GM12878 (cell line): ENCODE measurements at regions not wholly inside any gene's neighbourhood (a gene's known extent, or its start where the extent isn't known, plus 50 kb on each side); places are given as distances from the start of the nearest gene placed in this dataset.

Source experiments
- ATAC-seq: fragments of 200-7000 bp; cut with Tn5 transposase; 3 replicates; pipeline ENCODE4 v1.9.1; 2020; ENCODE audit warnings: mild to moderate bottlenecking, moderate library complexity
- BruUV-seq: library from RNA; stranded (reverse); fragments of 400-500 nt; replicated peaks from 2 replicates; lab custom pipeline; 2021; lab: Mats Ljungman, UMichigan
- CTCF ChIA-PET: fragments of 300-600 bp; sonication (Branson Sonifier 250); formaldehyde crosslinking; extraction: SDS; loops from one replicate; lab custom pipeline; 2021; ENCODE audit warnings: inconsistent platforms; lab: Yijun Ruan, JAX
- POLR2A ChIA-PET: fragments of 350-600 bp; formaldehyde crosslinking; extraction: SDS; loops from one replicate; lab custom pipeline; 2021; ENCODE audit warnings: inconsistent platforms; lab: Charles Lee
- RAD21 ChIA-PET: fragments of 300-600 bp; sonication (Branson Sonifier 250); formaldehyde crosslinking; loops from one replicate; lab custom pipeline; 2023; ENCODE audit warnings: antibody characterized with exemption; ENCODE audit not compliant: unreplicated experiment; lab: Charles Lee
- SMC1A ChIA-PET: fragments of 300-600 bp; sonication (Branson Sonifier 250); formaldehyde crosslinking; loops from one replicate; lab custom pipeline; 2023; ENCODE audit not compliant: unreplicated experiment, uncharacterized antibody; lab: Charles Lee
- DNase-seq: peaks from one replicate; pipeline ENCODE4 v3.0.0-alpha.2; 2011; ENCODE audit warnings: low read depth, low spot score
- FAIRE-seq: peaks from 3 replicates; lab custom pipeline; 2011; peaks lifted over from hg19 to GRCh38; lab: Jason Lieb, UNC
- H2AFZ ChIP-seq: 2 replicates; pipeline ENCODE4 v1.6.0; 2011; ENCODE audit warnings: low read depth, low read length, control low read depth; ENCODE audit not compliant: control insufficient read depth
- H3K27ac ChIP-seq: 2 replicates; pipeline ENCODE4 v1.5.1; 2011; ENCODE audit warnings: control low read depth; ENCODE audit not compliant: control insufficient read depth, insufficient read depth
- H3K27me3 ChIP-seq, 2 experiments: replicated peaks in 1 of 2; 2 replicates each; pipeline versions ENCODE4 v1.6.0 to v1.6.1; 2011; ENCODE audit warnings: low read length in 1 of 2; ENCODE audit not compliant: control insufficient read depth in 2 of 2, insufficient read depth in 2 of 2
- H3K36me3 ChIP-seq, 2 experiments: 2 replicates each; pipeline ENCODE4 v1.5.1; 2011; ENCODE audit warnings: low read length in 1 of 2; ENCODE audit not compliant: control insufficient read depth in 2 of 2, insufficient read depth in 2 of 2
- H3K4me1 ChIP-seq: 2 replicates; pipeline ENCODE4 v1.6.1; 2011; ENCODE audit warnings: mild to moderate bottlenecking, low read length, moderate library complexity, mixed read lengths; ENCODE audit not compliant: control insufficient read depth, insufficient read depth
- H3K4me2 ChIP-seq: 2 replicates; pipeline ENCODE4 v1.6.0; 2011; ENCODE audit warnings: control low read depth; ENCODE audit not compliant: control insufficient read depth, insufficient read depth
- H3K4me3 ChIP-seq: fragments of 200-600 bp; sonication (generic); 2 replicates; pipeline ENCODE4 v1.5.1; 2016
- H3K79me2 ChIP-seq: 2 replicates; pipeline ENCODE4 v1.6.0; 2011; ENCODE audit warnings: low read length; ENCODE audit not compliant: control insufficient read depth, insufficient read depth
- H3K9ac ChIP-seq: 2 replicates; pipeline ENCODE4 v1.8.0; 2011; ENCODE audit warnings: low read length, control low read depth, mixed read lengths; ENCODE audit not compliant: control insufficient read depth, insufficient read depth
- H3K9me3 ChIP-seq: replicated peaks from 3 replicates; pipeline ENCODE4 v1.5.1; 2011; ENCODE audit warnings: mild to moderate bottlenecking, low read length; ENCODE audit not compliant: control insufficient read depth, insufficient read depth
- H4K20me1 ChIP-seq: 2 replicates; pipeline ENCODE4 v1.6.0; 2011; ENCODE audit not compliant: control insufficient read depth, insufficient read depth
- MLLT1 ChIP-seq: fragments of 450-650 bp; IDR thresholded peaks from 2 replicates; pipeline ENCODE4 v1.6.1; 2016; ENCODE audit warnings: mild to moderate bottlenecking
- POU2F2 ChIP-seq: IDR thresholded peaks from 3 replicates; pipeline ENCODE4 v1.6.1; 2011; ENCODE audit warnings: low read depth, mild to moderate bottlenecking, low read length, borderline replicate concordance
- SREBF2 ChIP-seq: IDR thresholded peaks from 2 replicates; pipeline ENCODE4 v1.6.1; 2012; ENCODE audit warnings: mild to moderate bottlenecking, low read length
- TCF3 ChIP-seq: IDR thresholded peaks from 2 replicates; pipeline ENCODE4 v1.6.1; 2012; ENCODE audit warnings: low read depth, mild to moderate bottlenecking, low read length, borderline replicate concordance; ENCODE audit not compliant: insufficient read depth
- ZNF687 ChIP-seq: fragments of 450-650 bp; IDR thresholded peaks from 2 replicates; pipeline ENCODE4 v1.6.1; 2017; ENCODE audit warnings: mild to moderate bottlenecking, moderate library complexity
- WGBS: methylation state at CpG from one replicate; pipeline ENCODE4 v1.1.6; 2016; ENCODE audit warnings: low lambda C conversion rate; ENCODE audit not compliant: insufficient replicate concordance, insufficient coverage; ENCODE audit errors: missing lambda C conversion rate; 5-methylcytosine and 5-hydroxymethylcytosine counted together
- in situ Hi-C: fragments of 300-500 bp; cut with MboI; formaldehyde crosslinking; loops from 9 replicates; pipeline ENCODE4 v1.14.3; 2018; ENCODE audit warnings: mixed read lengths
- intact Hi-C: fragments of 100-400 bp; cut with micrococcal nuclease; formaldehyde crosslinking; loops from one replicate; pipeline ENCODE4 v1.14.2; 2022; ENCODE audit not compliant: unreplicated experiment
- TF ChIP-seq, protein P1 (sequence below): IDR thresholded peaks from 2 replicates; pipeline ENCODE4 v1.6.1; 2012; ENCODE audit warnings: low read depth, low read length, improper control_type of control experiment
- TF ChIP-seq, protein P2 (sequence below): fragments of 450-650 bp; IDR thresholded peaks from 2 replicates; pipeline ENCODE4 v1.6.1; 2017; ENCODE audit warnings: low read depth, mild to moderate bottlenecking, moderate library complexity
- TF ChIP-seq, protein P3 (sequence below): fragments of 450-650 bp; IDR thresholded peaks from 2 replicates; pipeline ENCODE4 v1.6.1; 2017; ENCODE audit warnings: mild to moderate bottlenecking, low read depth, inconsistent platforms; ENCODE audit not compliant: poor library complexity, severe bottlenecking

DNA sequence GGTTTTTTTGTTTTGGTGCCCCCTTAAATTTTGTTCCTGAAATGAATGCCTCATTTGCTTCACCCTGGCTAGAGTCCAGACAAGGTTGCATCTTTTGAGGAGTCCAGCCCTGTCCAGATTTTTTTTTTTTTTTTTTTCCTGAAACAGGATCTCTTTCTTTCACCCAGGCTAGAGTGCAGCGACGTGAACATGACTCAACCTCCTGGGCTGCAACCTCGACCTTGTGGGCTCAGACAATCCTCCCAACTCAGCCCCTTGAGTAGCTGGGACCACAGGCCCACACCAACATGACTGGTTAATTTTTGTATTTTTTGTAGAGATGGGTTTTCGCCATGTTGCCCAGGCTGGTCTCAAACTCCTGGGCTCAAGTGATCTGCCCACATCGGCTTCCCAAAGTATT is 469.0 kb upstream of the BRINP1 start:
- Histone ChIP-seq H3K27ac (no peak overlapping the region), H3K27me3 (no peaks in the 10 kb centered on the region), H3K36me3 (no peaks in the 10 kb centered on the region), H3K4me2 (no peak overlapping the region), H3K4me3 (no peak overlapping the region), H3K9ac (no peak overlapping the region), H3K9me3 (no peaks in the 10 kb centered on the region), H2AFZ (no peak overlapping the region), H4K20me1 (no peaks in the 10 kb centered on the region), H3K4me1 (no peaks in the 10 kb centered on the region), H3K79me2 (no peaks in the 10 kb centered on the region)
- no peak for DNase-seq
- 39% methylated on average over 5 of the region's 5 CpGs for WGBS
- SMC1A ChIA-PET = no interaction called here
- no peak for FAIRE-seq
- in situ Hi-C loops (no loop called here), intact Hi-C loops (no loop called here)
- no TSS peak for BruUV-seq
- RAD21 ChIA-PET = no interaction called here
- CTCF ChIA-PET = no interaction called here
- TF ChIP-seq, protein P1, sequence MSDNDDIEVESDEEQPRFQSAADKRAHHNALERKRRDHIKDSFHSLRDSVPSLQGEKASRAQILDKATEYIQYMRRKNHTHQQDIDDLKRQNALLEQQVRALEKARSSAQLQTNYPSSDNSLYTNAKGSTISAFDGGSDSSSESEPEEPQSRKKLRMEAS = no peak
- TF ChIP-seq ZNF687 = no peak
- TF ChIP-seq MLLT1 = no peak
- no peak for TF ChIP-seq POU2F2
- TF ChIP-seq TCF3 = no peak
- TF ChIP-seq, protein P2, sequence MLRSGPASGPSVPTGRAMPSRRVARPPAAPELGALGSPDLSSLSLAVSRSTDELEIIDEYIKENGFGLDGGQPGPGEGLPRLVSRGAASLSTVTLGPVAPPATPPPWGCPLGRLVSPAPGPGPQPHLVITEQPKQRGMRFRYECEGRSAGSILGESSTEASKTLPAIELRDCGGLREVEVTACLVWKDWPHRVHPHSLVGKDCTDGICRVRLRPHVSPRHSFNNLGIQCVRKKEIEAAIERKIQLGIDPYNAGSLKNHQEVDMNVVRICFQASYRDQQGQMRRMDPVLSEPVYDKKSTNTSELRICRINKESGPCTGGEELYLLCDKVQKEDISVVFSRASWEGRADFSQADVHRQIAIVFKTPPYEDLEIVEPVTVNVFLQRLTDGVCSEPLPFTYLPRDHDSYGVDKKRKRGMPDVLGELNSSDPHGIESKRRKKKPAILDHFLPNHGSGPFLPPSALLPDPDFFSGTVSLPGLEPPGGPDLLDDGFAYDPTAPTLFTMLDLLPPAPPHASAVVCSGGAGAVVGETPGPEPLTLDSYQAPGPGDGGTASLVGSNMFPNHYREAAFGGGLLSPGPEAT = no peak
- TF ChIP-seq, protein P3, sequence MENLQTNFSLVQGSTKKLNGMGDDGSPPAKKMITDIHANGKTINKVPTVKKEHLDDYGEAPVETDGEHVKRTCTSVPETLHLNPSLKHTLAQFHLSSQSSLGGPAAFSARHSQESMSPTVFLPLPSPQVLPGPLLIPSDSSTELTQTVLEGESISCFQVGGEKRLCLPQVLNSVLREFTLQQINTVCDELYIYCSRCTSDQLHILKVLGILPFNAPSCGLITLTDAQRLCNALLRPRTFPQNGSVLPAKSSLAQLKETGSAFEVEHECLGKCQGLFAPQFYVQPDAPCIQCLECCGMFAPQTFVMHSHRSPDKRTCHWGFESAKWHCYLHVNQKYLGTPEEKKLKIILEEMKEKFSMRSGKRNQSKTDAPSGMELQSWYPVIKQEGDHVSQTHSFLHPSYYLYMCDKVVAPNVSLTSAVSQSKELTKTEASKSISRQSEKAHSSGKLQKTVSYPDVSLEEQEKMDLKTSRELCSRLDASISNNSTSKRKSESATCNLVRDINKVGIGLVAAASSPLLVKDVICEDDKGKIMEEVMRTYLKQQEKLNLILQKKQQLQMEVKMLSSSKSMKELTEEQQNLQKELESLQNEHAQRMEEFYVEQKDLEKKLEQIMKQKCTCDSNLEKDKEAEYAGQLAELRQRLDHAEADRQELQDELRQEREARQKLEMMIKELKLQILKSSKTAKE = no peak
- TF ChIP-seq SREBF2 = no peak
- no peak for ATAC-seq
- POLR2A ChIA-PET = no interaction called here
